ENCODE measurements at regions not wholly inside any gene's neighbourhood (a gene's known extent, or its start where the extent isn't known, plus 50 kb on each side); places are given as distances from the start of the nearest gene placed in this dataset.

GRCh38 chr5:62791059-62791458 is 212.4 kb downstream of the LRRC70 start:
- no peak overlapping the region for H3K4me3 ChIP-seq (ENCODE audit: low read depth, low read length)
- peak; percentile 6 for DNase-seq (ENCODE audit: low read depth)
- peak; percentile 80 for TF ChIP-seq CTCF (conservative IDR thresholded peaks at IDR 0.05; ENCODE audit: low read depth, low read length)

- peak; percentile 40 for DNase-seq (ENCODE audit: low read depth)
- TF ChIP-seq CTCF (conservative IDR thresholded peaks at IDR 0.05; ENCODE audit: low read depth, low read length): no peak
- no peak overlapping the region for H3K4me3 ChIP-seq (ENCODE audit: low read depth, low read length)
Observed at GRCh38 chr5:62790348-62790747, 211.7 kb downstream of the LRRC70 start.

GRCh38 chr5:62786099-62786498 is 207.5 kb downstream of the LRRC70 start:
- TF ChIP-seq CTCF (conservative IDR thresholded peaks at IDR 0.05; ENCODE audit: low read depth, low read length): no peak
- no peak for DNase-seq (ENCODE audit: low read depth)
- H3K4me3 ChIP-seq (ENCODE audit: low read depth, low read length): no peak overlapping the region

- TF ChIP-seq CTCF (conservative IDR thresholded peaks at IDR 0.05; ENCODE audit: low read depth, low read length): no peak
- no peak for DNase-seq (ENCODE audit: low read depth)
Observed at GRCh38 chr5:62785588-62785987, 207.0 kb downstream of the LRRC70 start.

GRCh38 chr5:62783374-62784057 is 204.9 kb downstream of the LRRC70 start:
- no peak for TF ChIP-seq CTCF (conservative IDR thresholded peaks at IDR 0.05; ENCODE audit: low read depth, low read length)
- no peak overlapping the region for H3K4me3 ChIP-seq (ENCODE audit: low read depth, low read length)
- no peak for DNase-seq (ENCODE audit: low read depth)

More at GRCh38 chr5:62785588-62785987, 207.0 kb downstream of the LRRC70 start:
- H3K4me3 ChIP-seq (ENCODE audit: low read depth, low read length): no peak overlapping the region

GRCh38 chr5:62780888-62781287 is 202.3 kb downstream of the LRRC70 start:
- no peak for DNase-seq (ENCODE audit: low read depth)
- TF ChIP-seq CTCF (conservative IDR thresholded peaks at IDR 0.05; ENCODE audit: low read depth, low read length): no peak
- H3K4me3 ChIP-seq (ENCODE audit: low read depth, low read length): no peak overlapping the region

GRCh38 chr5:62780230-62780629 is 201.6 kb downstream of the LRRC70 start:
- no peak overlapping the region for H3K4me3 ChIP-seq (ENCODE audit: low read depth, low read length)
- no peak for TF ChIP-seq CTCF (conservative IDR thresholded peaks at IDR 0.05; ENCODE audit: low read depth, low read length)
- no peak for DNase-seq (ENCODE audit: low read depth)

Data from epithelial cell of proximal tubule (primary cell).